SK-N-SH (cell line): ENCODE measurements at regions not wholly inside any gene's neighbourhood (a gene's known extent, or its start where the extent isn't known, plus 50 kb on each side); places are given as distances from the start of the nearest gene placed in this dataset.

Source experiments
- CTCF ChIA-PET: fragments of 300-600, 350-600 bp; formaldehyde crosslinking; extraction: SDS; loops from one replicate; lab custom pipeline; 2021; lab: Yijun Ruan, JAX
- POLR2A ChIA-PET: fragments of 350-600 bp; sonication (Branson Sonifier 250); formaldehyde crosslinking; extraction: SDS; loops from one replicate; lab custom pipeline; 2020; ENCODE audit warnings: antibody characterized with exemption, inconsistent platforms; lab: Yijun Ruan, JAX
- DNase-seq: peaks from one replicate; pipeline ENCODE4 v3.0.0; 2012
- H2AFZ ChIP-seq: fragments of 200-600 bp; sonication (generic); 2 replicates; pipeline ENCODE4 v1.8.1; 2016; ENCODE audit warnings: antibody characterized with exemption, mild to moderate bottlenecking, low read depth
- H3F3A ChIP-seq: fragments of 200-600 bp; sonication (generic); replicated peaks from 2 replicates; pipeline ENCODE3; 2016; ENCODE audit warnings: antibody characterized with exemption, mild to moderate bottlenecking; ENCODE audit not compliant: insufficient read depth
- H3K27ac ChIP-seq, 2 experiments: fragments of 200-500 bp in 1 of 2; fragments of 200-600 bp in 1 of 2; sonication (Bioruptor generic) in 1 of 2; sonication (generic), shearing (Covaris generic) in 1 of 2; 2 replicates each; pipeline versions ENCODE4 v1.5.1 to v1.6.1; 2014 to 2016; ENCODE audit warnings: low read depth in 2 of 2, inconsistent platforms in 1 of 2, low read length in 1 of 2, mild to moderate bottlenecking in 1 of 2, mixed read lengths in 1 of 2
- H3K27me3 ChIP-seq: fragments of 200-600 bp; sonication (generic), shearing (Covaris generic); 2 replicates; pipeline ENCODE4 v1.6.1; 2016; ENCODE audit warnings: mixed run types; ENCODE audit not compliant: insufficient read depth
- H3K36me3 ChIP-seq, 2 experiments: fragments of 200-500 bp in 1 of 2; fragments of 200-600 bp in 1 of 2; sonication (Bioruptor generic) in 1 of 2; sonication (generic) in 1 of 2; replicated peaks in 1 of 2; 2 replicates each; pipeline versions ENCODE3 to v1.5.1; 2014 to 2016; ENCODE audit warnings: low read length in 1 of 2, mild to moderate bottlenecking in 1 of 2; ENCODE audit not compliant: insufficient read depth in 2 of 2, control insufficient read depth in 1 of 2
- H3K4me1 ChIP-seq, 2 experiments: fragments of 200-500 bp in 1 of 2; fragments of 200-600 bp in 1 of 2; sonication (Bioruptor generic) in 1 of 2; sonication (generic), shearing (Covaris generic) in 1 of 2; 2 replicates each; pipeline versions ENCODE4 v1.5.1 to v1.6.1; 2014 to 2016; ENCODE audit warnings: low read depth in 1 of 2, low read length in 1 of 2, mixed run types in 1 of 2; ENCODE audit not compliant: insufficient read depth in 2 of 2, control insufficient read depth in 1 of 2
- H3K4me2 ChIP-seq: fragments of 200-600 bp; sonication (generic), shearing (Covaris generic); 2 replicates; pipeline ENCODE4 v1.6.1; 2017; ENCODE audit warnings: mixed run types
- H3K4me3 ChIP-seq, 2 experiments: fragments of 200-500 bp in 1 of 2; fragments of 200-600 bp in 1 of 2; sonication (Bioruptor generic) in 1 of 2; sonication (generic), shearing (Covaris generic) in 1 of 2; 2 replicates each; pipeline versions ENCODE4 v1.5.1 to v1.8.1; 2014 to 2016; ENCODE audit warnings: low read depth in 2 of 2, inconsistent platforms in 1 of 2, low read length in 1 of 2, mild to moderate bottlenecking in 1 of 2, mixed read lengths in 1 of 2, moderate library complexity in 1 of 2
- H3K79me2 ChIP-seq: fragments of 200-600 bp; sonication (generic); 2 replicates; pipeline ENCODE4 v1.8.1; 2017; ENCODE audit warnings: mild to moderate bottlenecking; ENCODE audit not compliant: insufficient read depth
- H3K9ac ChIP-seq: fragments of 200-600 bp; sonication (generic); 2 replicates; pipeline ENCODE4 v1.6.1; 2017; ENCODE audit warnings: mixed run types
- H3K9me2 ChIP-seq: fragments of 200-600 bp; sonication (generic); 2 replicates; pipeline ENCODE4 v1.6.1; 2017; ENCODE audit warnings: mixed run types
- H3K9me3 ChIP-seq: fragments of 200-600 bp; sonication (generic); 2 replicates; pipeline ENCODE4 v1.6.1; 2017; ENCODE audit warnings: mixed run types, mild to moderate bottlenecking, moderate library complexity
- H4K20me1 ChIP-seq: fragments of 200-600 bp; sonication (generic); 2 replicates; pipeline ENCODE4 v1.6.1; 2017; ENCODE audit warnings: mild to moderate bottlenecking, mixed run types; ENCODE audit not compliant: insufficient read depth
- CHD2 ChIP-seq: fragments of 150-350 bp; IDR thresholded peaks from 2 replicates; pipeline ENCODE4 v1.6.1; 2018; ENCODE audit warnings: low read length; ENCODE audit not compliant: partially characterized antibody
- EP300 ChIP-seq, 2 experiments: IDR thresholded peaks; 2 replicates each; pipeline versions ENCODE4 v1.4.0 to v1.6.1; 2012; ENCODE audit warnings: borderline replicate concordance in 1 of 2, low read depth in 1 of 2, low read length in 1 of 2
- FOXJ3 ChIP-seq: sonication (generic); formaldehyde crosslinking; IDR thresholded peaks from 2 replicates; pipeline ENCODE4 v1.5.1; 2020; ENCODE audit warnings: mild to moderate bottlenecking, missing genetic modification reagents
- FOXM1 ChIP-seq: IDR thresholded peaks from 2 replicates; pipeline ENCODE4 v1.4.0; 2012; ENCODE audit warnings: low read depth, mild to moderate bottlenecking
- POLR2AphosphoS5 ChIP-seq: IDR thresholded peaks from 2 replicates; pipeline ENCODE4 v1.6.1; 2012; ENCODE audit warnings: low read depth, low read length
- RAD21 ChIP-seq: IDR thresholded peaks from 2 replicates; pipeline ENCODE4 v1.6.1; 2012; ENCODE audit warnings: mild to moderate bottlenecking, low read length
- RCOR1 ChIP-seq: fragments of 150-350 bp; IDR thresholded peaks from 2 replicates; pipeline ENCODE4 v1.6.1; 2017; ENCODE audit warnings: antibody characterized with exemption, low read length
- RXRA ChIP-seq: IDR thresholded peaks from 2 replicates; pipeline ENCODE4 v1.4.0; 2012; ENCODE audit warnings: low read depth, mild to moderate bottlenecking, borderline replicate concordance
- SMC3 ChIP-seq: IDR thresholded peaks from 2 replicates; pipeline ENCODE4 v1.6.1; 2012; ENCODE audit warnings: low read depth, low read length, improper control_type of control experiment
- TAF1 ChIP-seq: IDR thresholded peaks from 2 replicates; pipeline ENCODE4 v1.6.1; 2012; ENCODE audit warnings: low read depth, mild to moderate bottlenecking, low read length, moderate library complexity, borderline replicate concordance
- TCF12 ChIP-seq: IDR thresholded peaks from 2 replicates; pipeline ENCODE4 v1.4.0; 2012
- WGBS: methylation state at CpG from one replicate; pipeline ENCODE4 v1.1.6; 2017; ENCODE audit warnings: low lambda C conversion rate; 5-methylcytosine and 5-hydroxymethylcytosine counted together
- TF ChIP-seq, protein P1 (sequence below): IDR thresholded peaks from 2 replicates; pipeline ENCODE4 v1.4.0; 2012; ENCODE audit warnings: low read depth, borderline replicate concordance
- TF ChIP-seq, protein P2 (sequence below): IDR thresholded peaks from 2 replicates; pipeline ENCODE4 v1.6.1; 2012; ENCODE audit warnings: mild to moderate bottlenecking, low read depth, low read length, moderate library complexity
- TF ChIP-seq, protein P3 (sequence below): fragments of 200-600 bp; sonication (generic); IDR thresholded peaks from 2 replicates; pipeline ENCODE4 v1.6.1; 2017; ENCODE audit warnings: antibody characterized with exemption, mild to moderate bottlenecking, moderate library complexity

DNA sequence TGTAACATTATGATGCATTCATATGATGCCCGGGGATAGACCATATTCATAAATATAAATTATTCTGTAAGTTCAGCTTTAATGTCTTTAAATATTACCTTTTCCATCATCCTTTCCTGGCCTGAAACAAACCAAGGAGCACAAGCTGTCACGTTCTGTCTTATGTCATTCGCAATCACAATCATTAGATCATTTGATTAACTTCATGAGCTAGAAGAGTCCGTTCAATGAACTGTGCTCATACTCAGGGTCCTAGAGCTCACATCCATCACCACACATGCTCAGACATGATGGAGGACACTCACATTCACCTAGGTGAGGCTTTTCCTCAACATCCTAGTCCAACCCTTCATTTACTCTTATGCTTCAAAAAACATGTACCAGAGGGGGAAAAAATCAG is 599.0 kb upstream of the ID2 start:
- DNase-seq: no peak
- H3K27ac ChIP-seq: no peak overlapping the region
- peaks cover 0 to 7% of the 10 kb centered on the region in 2 experiments; a peak in 2 of 4 replicates for H3K4me1 ChIP-seq
- no peak overlapping the region for H3K9ac ChIP-seq
- no peak overlapping the region for H2AFZ ChIP-seq
- no peak for TF ChIP-seq SMC3
- peaks cover 5% of the 10 kb centered on the region for H3F3A ChIP-seq
- H3K9me2 ChIP-seq: no peaks in the 10 kb centered on the region
- no peaks in the 10 kb centered on the region for H3K27me3 ChIP-seq
- WGBS: 87% methylated on average over 4 of the region's 4 CpGs
- H4K20me1 ChIP-seq: no peaks in the 10 kb centered on the region
- H3K36me3 ChIP-seq: no peaks in the 10 kb centered on the region
- H3K9me3 ChIP-seq: no peaks in the 10 kb centered on the region
- no peak overlapping the region for H3K4me2 ChIP-seq
- H3K79me2 ChIP-seq: no peaks in the 10 kb centered on the region
- CTCF ChIA-PET: no interaction called here
- POLR2A ChIA-PET: no interaction called here
- H3K4me3 ChIP-seq: no peak overlapping the region

DNA sequence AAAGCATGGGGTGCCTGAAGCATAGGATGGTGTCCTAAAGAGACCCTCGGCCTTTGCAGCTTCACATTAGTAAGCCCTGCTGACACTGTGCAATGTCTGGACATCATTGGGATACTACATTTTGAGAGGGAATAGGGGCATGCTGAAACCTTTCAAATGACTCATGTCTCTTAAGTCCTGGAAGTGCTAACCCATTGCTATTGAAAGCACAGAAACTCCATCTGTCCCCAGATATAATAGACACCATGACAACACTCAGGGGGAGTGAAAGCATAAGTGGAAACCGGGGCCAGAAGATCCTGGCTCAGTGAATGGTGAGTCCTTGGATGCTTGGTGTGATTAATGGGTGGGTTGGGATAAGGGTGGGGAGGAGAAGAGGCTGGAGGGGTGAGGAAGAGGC is 595.5 kb upstream of the ID2 start:
- no peak for DNase-seq
- Histone ChIP-seq H3F3A (peaks cover 6% of the 10 kb centered on the region), H3K27ac (no peak overlapping the region), H2AFZ (no peak overlapping the region), H3K9me2 (no peaks in the 10 kb centered on the region), H3K36me3 (no peaks in the 10 kb centered on the region), H3K9me3 (no peaks in the 10 kb centered on the region), H3K9ac (no peak overlapping the region), H3K4me2 (peak overlapping the region; percentile 42; the same call in 1 of the 2 replicates), H3K27me3 (no peaks in the 10 kb centered on the region), H3K4me3 (no peak overlapping the region), H4K20me1 (no peaks in the 10 kb centered on the region), H3K79me2 (no peaks in the 10 kb centered on the region), H3K4me1 (peaks cover 0 to 7% of the 10 kb centered on the region in 2 experiments; a peak in 1 of 4 replicates)
- TF ChIP-seq SMC3: no peak
- POLR2A ChIA-PET: no interaction called here
- CTCF ChIA-PET: interaction anchor here (2.1 kb wide), 1 partner anchor 14 kb away, joined by 4 read pairs; no protein-coding TSS in a partner anchor
- WGBS: 71% methylated on average over 2 of the region's 2 CpGs

DNA sequence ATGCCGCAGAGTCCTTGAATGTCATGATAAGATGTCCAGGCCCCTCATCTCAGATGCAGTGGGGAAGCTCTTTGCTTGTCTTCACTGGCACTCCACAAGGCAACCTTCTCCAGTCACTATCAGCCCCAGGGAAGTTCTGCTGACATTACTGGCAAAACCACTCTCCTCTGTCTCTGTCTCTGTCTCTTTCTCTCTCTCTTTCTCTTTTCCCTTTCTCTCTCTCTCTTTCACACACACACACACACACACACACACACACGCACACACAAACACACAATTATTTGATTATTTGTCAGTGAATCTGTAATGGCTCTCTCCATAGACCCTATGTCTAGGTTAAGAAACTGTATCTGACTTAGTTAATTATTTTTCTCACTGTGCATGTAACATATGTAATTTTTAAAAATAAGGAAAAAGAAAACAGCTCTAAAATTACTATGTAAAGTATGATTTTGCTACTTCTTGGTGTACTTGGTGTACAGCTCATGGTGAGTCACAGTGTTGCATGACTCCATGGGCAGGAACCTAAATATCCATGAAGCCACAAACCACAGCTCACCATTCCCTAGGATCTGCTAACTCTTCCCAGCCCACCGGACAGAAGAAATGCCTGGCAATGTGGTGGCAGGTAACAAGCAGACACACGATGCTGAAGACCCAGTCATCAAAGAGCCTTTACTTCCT is 594.9 kb upstream of the ID2 start:
- no peaks in the 10 kb centered on the region for H3K36me3 ChIP-seq
- H3K4me3 ChIP-seq: no peak overlapping the region
- H3K9me2 ChIP-seq: no peaks in the 10 kb centered on the region
- H3K9me3 ChIP-seq: no peaks in the 10 kb centered on the region
- peak overlapping the region in 1 of 2 experiments; percentile 59; a peak in 2 of 4 replicates for H3K27ac ChIP-seq
- H3F3A ChIP-seq: peaks cover 6% of the 10 kb centered on the region
- ChIA-PET CTCF (interaction anchor here (0.7 to 1.6 kb wide), 2 partner anchors 13 to 35 kb away, joined by 4 read pairs; no protein-coding TSS in a partner anchor), POLR2A (no interaction called here)
- H3K9ac ChIP-seq: no peak overlapping the region
- no peaks in the 10 kb centered on the region for H3K79me2 ChIP-seq
- no peaks in the 10 kb centered on the region for H4K20me1 ChIP-seq
- H3K4me2 ChIP-seq: peak overlapping the region; percentile 42
- no peak overlapping the region for H2AFZ ChIP-seq
- H3K27me3 ChIP-seq: no peaks in the 10 kb centered on the region
- 44% methylated on average over 4 of the region's 4 CpGs for WGBS
- peaks cover 0 to 7% of the 10 kb centered on the region in 2 experiments; a peak in 1 of 4 replicates for H3K4me1 ChIP-seq
- no peak for DNase-seq
- peak; percentile 81 for TF ChIP-seq TCF12
- TF ChIP-seq RXRA: no peak
- TF ChIP-seq CHD2: no peak
- TF ChIP-seq RCOR1: no peak
- TF ChIP-seq, protein P1, sequence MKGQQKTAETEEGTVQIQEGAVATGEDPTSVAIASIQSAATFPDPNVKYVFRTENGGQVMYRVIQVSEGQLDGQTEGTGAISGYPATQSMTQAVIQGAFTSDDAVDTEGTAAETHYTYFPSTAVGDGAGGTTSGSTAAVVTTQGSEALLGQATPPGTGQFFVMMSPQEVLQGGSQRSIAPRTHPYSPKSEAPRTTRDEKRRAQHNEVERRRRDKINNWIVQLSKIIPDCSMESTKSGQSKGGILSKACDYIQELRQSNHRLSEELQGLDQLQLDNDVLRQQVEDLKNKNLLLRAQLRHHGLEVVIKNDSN: no peak
- TF ChIP-seq, protein P2, sequence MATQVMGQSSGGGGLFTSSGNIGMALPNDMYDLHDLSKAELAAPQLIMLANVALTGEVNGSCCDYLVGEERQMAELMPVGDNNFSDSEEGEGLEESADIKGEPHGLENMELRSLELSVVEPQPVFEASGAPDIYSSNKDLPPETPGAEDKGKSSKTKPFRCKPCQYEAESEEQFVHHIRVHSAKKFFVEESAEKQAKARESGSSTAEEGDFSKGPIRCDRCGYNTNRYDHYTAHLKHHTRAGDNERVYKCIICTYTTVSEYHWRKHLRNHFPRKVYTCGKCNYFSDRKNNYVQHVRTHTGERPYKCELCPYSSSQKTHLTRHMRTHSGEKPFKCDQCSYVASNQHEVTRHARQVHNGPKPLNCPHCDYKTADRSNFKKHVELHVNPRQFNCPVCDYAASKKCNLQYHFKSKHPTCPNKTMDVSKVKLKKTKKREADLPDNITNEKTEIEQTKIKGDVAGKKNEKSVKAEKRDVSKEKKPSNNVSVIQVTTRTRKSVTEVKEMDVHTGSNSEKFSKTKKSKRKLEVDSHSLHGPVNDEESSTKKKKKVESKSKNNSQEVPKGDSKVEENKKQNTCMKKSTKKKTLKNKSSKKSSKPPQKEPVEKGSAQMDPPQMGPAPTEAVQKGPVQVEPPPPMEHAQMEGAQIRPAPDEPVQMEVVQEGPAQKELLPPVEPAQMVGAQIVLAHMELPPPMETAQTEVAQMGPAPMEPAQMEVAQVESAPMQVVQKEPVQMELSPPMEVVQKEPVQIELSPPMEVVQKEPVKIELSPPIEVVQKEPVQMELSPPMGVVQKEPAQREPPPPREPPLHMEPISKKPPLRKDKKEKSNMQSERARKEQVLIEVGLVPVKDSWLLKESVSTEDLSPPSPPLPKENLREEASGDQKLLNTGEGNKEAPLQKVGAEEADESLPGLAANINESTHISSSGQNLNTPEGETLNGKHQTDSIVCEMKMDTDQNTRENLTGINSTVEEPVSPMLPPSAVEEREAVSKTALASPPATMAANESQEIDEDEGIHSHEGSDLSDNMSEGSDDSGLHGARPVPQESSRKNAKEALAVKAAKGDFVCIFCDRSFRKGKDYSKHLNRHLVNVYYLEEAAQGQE: 0 out of 2 replicates have a peak, but pooled peaks have one; percentile 49
- no peak for TF ChIP-seq FOXJ3 (CRISPR knock-in tag)
- TF ChIP-seq RAD21: no peak
- TF ChIP-seq EP300 (IDR thresholded peaks at IDR 0.05; ENCODE audit: borderline replicate concordance in 1 of 2, low read depth in 1 of 2, low read length in 1 of 2): peak in 1 of 2 experiments; percentile 72; a peak in 1 of 4 replicates
- no peak for TF ChIP-seq FOXM1
- TF ChIP-seq TAF1: no peak
- TF ChIP-seq, protein P3, sequence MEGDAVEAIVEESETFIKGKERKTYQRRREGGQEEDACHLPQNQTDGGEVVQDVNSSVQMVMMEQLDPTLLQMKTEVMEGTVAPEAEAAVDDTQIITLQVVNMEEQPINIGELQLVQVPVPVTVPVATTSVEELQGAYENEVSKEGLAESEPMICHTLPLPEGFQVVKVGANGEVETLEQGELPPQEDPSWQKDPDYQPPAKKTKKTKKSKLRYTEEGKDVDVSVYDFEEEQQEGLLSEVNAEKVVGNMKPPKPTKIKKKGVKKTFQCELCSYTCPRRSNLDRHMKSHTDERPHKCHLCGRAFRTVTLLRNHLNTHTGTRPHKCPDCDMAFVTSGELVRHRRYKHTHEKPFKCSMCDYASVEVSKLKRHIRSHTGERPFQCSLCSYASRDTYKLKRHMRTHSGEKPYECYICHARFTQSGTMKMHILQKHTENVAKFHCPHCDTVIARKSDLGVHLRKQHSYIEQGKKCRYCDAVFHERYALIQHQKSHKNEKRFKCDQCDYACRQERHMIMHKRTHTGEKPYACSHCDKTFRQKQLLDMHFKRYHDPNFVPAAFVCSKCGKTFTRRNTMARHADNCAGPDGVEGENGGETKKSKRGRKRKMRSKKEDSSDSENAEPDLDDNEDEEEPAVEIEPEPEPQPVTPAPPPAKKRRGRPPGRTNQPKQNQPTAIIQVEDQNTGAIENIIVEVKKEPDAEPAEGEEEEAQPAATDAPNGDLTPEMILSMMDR: no peak
- TF ChIP-seq POLR2AphosphoS5: peak; percentile 29; the same call in 1 of the 2 replicates
